Memory B cell (primary cell): ENCODE measurements at regions not wholly inside any gene's neighbourhood (a gene's known extent, or its start where the extent isn't known, plus 50 kb on each side); places are given as distances from the start of the nearest gene placed in this dataset.

ENCODE experiments used
- ATAC-seq: fragments of 150-1000 bp; cut with Tn5 transposase; 2 replicates; pipeline ENCODE4 v1.10.0; 2021; ENCODE audit warnings: low read depth, mild to moderate bottlenecking, moderate library complexity
- DNase-seq, 2 donors: peaks; one replicate each; pipeline ENCODE4 v3.0.0; 2022; ENCODE audit warnings: low spot score in 2 of 2
- H3K27ac Mint-ChIP-seq: one replicate; pipeline ENCODE4 v1.8.0; 2022; ENCODE audit warnings: mild to moderate bottlenecking, moderate library complexity, mixed read lengths
- H3K27me3 Mint-ChIP-seq: one replicate; pipeline ENCODE4 v1.8.0; 2022; ENCODE audit warnings: mixed read lengths
- H3K36me3 Mint-ChIP-seq: one replicate; pipeline ENCODE4 v1.8.0; 2022; ENCODE audit warnings: mild to moderate bottlenecking, mixed read lengths
- H3K4me1 Mint-ChIP-seq: one replicate; pipeline ENCODE4 v1.8.0; 2022; ENCODE audit warnings: mixed read lengths
- H3K4me3 Mint-ChIP-seq: one replicate; pipeline ENCODE4 v1.8.0; 2022; ENCODE audit warnings: mild to moderate bottlenecking, moderate library complexity, mixed read lengths
- H3K9me3 Mint-ChIP-seq: one replicate; pipeline ENCODE4 v1.8.0; 2022; ENCODE audit warnings: mixed read lengths

GRCh38 chr6:15995493-15995892 is 133.4 kb upstream of the MYLIP start:
- no peak for DNase-seq
- H3K4me1 Mint-ChIP-seq: peaks cover 4% of the 10 kb centered on the region
- H3K9me3 Mint-ChIP-seq: no peaks in the 10 kb centered on the region
- peaks cover 8% of the 10 kb centered on the region for H3K27me3 Mint-ChIP-seq
- H3K36me3 Mint-ChIP-seq: no peaks in the 10 kb centered on the region
- H3K27ac Mint-ChIP-seq: no peak overlapping the region
- no peak overlapping the region for H3K4me3 Mint-ChIP-seq
- no peak for ATAC-seq

GRCh38 chr6:15994814-15995459 is 133.9 kb upstream of the MYLIP start:
- Mint-ChIP-seq H3K4me3 (no peak overlapping the region), H3K27me3 (peaks cover 8% of the 10 kb centered on the region), H3K4me1 (peaks cover 4% of the 10 kb centered on the region), H3K36me3 (no peaks in the 10 kb centered on the region), H3K9me3 (no peaks in the 10 kb centered on the region), H3K27ac (no peak overlapping the region)
- no peak for DNase-seq
- no peak for ATAC-seq

GRCh38 chr6:15993716-15994228 is 135.1 kb upstream of the MYLIP start:
- H3K4me3 Mint-ChIP-seq: no peak overlapping the region
- peaks cover 8% of the 10 kb centered on the region for H3K27me3 Mint-ChIP-seq
- peaks cover 6% of the 10 kb centered on the region for H3K4me1 Mint-ChIP-seq
- no peaks in the 10 kb centered on the region for H3K36me3 Mint-ChIP-seq
- ATAC-seq (no peak), DNase-seq (no peak)
- no peak overlapping the region for H3K27ac Mint-ChIP-seq
- no peaks in the 10 kb centered on the region for H3K9me3 Mint-ChIP-seq

GRCh38 chr6:15990179-15990578 is 138.7 kb upstream of the MYLIP start:
- peaks cover 6% of the 10 kb centered on the region for H3K4me1 Mint-ChIP-seq
- no peaks in the 10 kb centered on the region for H3K36me3 Mint-ChIP-seq
- DNase-seq (no peak), ATAC-seq (no peak)
- no peaks in the 10 kb centered on the region for H3K9me3 Mint-ChIP-seq
- no peak overlapping the region for H3K4me3 Mint-ChIP-seq
- peaks cover 2% of the 10 kb centered on the region for H3K27me3 Mint-ChIP-seq
- H3K27ac Mint-ChIP-seq: no peak overlapping the region

- no peak overlapping the region for H3K27ac Mint-ChIP-seq
- no peaks in the 10 kb centered on the region for H3K9me3 Mint-ChIP-seq
- ATAC-seq: peak; percentile 22
- H3K4me3 Mint-ChIP-seq: no peak overlapping the region
- H3K27me3 Mint-ChIP-seq: no peaks in the 10 kb centered on the region
- peaks cover 2% of the 10 kb centered on the region for H3K4me1 Mint-ChIP-seq
- DNase-seq: no peak
- H3K36me3 Mint-ChIP-seq: no peaks in the 10 kb centered on the region
Measured at GRCh38 chr6:15989397-15989796, 139.5 kb upstream of the MYLIP start.

GRCh38 chr6:15987569-15987968 is 141.3 kb upstream of the MYLIP start:
- H3K4me3 Mint-ChIP-seq: no peak overlapping the region
- H3K4me1 Mint-ChIP-seq: peaks cover 2% of the 10 kb centered on the region
- no peak for DNase-seq
- peaks cover 1% of the 10 kb centered on the region for H3K27me3 Mint-ChIP-seq
- no peak for ATAC-seq
- H3K9me3 Mint-ChIP-seq: no peaks in the 10 kb centered on the region
- no peak overlapping the region for H3K27ac Mint-ChIP-seq
- H3K36me3 Mint-ChIP-seq: no peaks in the 10 kb centered on the region

GRCh38 chr6:15986027-15986629 is 142.8 kb upstream of the MYLIP start:
- H3K27ac Mint-ChIP-seq: no peak overlapping the region
- H3K4me1 Mint-ChIP-seq: peaks cover 2% of the 10 kb centered on the region
- H3K27me3 Mint-ChIP-seq: peaks cover 1% of the 10 kb centered on the region
- no peak overlapping the region for H3K4me3 Mint-ChIP-seq
- ATAC-seq: no peak
- DNase-seq: no peak
- no peaks in the 10 kb centered on the region for H3K9me3 Mint-ChIP-seq
- H3K36me3 Mint-ChIP-seq: no peaks in the 10 kb centered on the region

- Mint-ChIP-seq H3K27me3 (peaks cover 4% of the 10 kb centered on the region), H3K27ac (no peak overlapping the region), H3K4me1 (peaks cover 2% of the 10 kb centered on the region), H3K36me3 (no peaks in the 10 kb centered on the region), H3K9me3 (no peaks in the 10 kb centered on the region), H3K4me3 (no peak overlapping the region)
- ATAC-seq: no peak
- DNase-seq: no peak
Measured at GRCh38 chr6:15985379-15985959, 143.4 kb upstream of the MYLIP start.

- Mint-ChIP-seq H3K27me3 (peaks cover 4% of the 10 kb centered on the region), H3K27ac (no peak overlapping the region), H3K9me3 (no peaks in the 10 kb centered on the region), H3K36me3 (no peaks in the 10 kb centered on the region), H3K4me1 (no peaks in the 10 kb centered on the region), H3K4me3 (no peak overlapping the region)
- no peak for ATAC-seq
- no peak for DNase-seq
Measured at GRCh38 chr6:15981956-15982355, 146.9 kb upstream of the MYLIP start.

GRCh38 chr6:15980801-15981200 is 148.1 kb upstream of the MYLIP start:
- ATAC-seq (no peak), DNase-seq (no peak)
- H3K27me3 Mint-ChIP-seq: peaks cover 4% of the 10 kb centered on the region
- no peaks in the 10 kb centered on the region for H3K9me3 Mint-ChIP-seq
- no peaks in the 10 kb centered on the region for H3K4me1 Mint-ChIP-seq
- H3K4me3 Mint-ChIP-seq: no peak overlapping the region
- no peaks in the 10 kb centered on the region for H3K36me3 Mint-ChIP-seq
- no peak overlapping the region for H3K27ac Mint-ChIP-seq

- DNase-seq (no peak), ATAC-seq (no peak)
- peaks cover 3% of the 10 kb centered on the region for H3K9me3 Mint-ChIP-seq
- H3K4me1 Mint-ChIP-seq: no peaks in the 10 kb centered on the region
- H3K4me3 Mint-ChIP-seq: no peak overlapping the region
- peaks cover 4% of the 10 kb centered on the region for H3K27me3 Mint-ChIP-seq
- H3K36me3 Mint-ChIP-seq: peaks cover 3% of the 10 kb centered on the region
- no peak overlapping the region for H3K27ac Mint-ChIP-seq
Measured at GRCh38 chr6:15978426-15978825, 150.5 kb upstream of the MYLIP start.

GRCh38 chr6:15977050-15977449 is 151.8 kb upstream of the MYLIP start:
- H3K27me3 Mint-ChIP-seq: peaks cover 3% of the 10 kb centered on the region
- peaks cover 6% of the 10 kb centered on the region for H3K9me3 Mint-ChIP-seq
- no peak overlapping the region for H3K27ac Mint-ChIP-seq
- H3K4me3 Mint-ChIP-seq: no peak overlapping the region
- no peak for DNase-seq
- H3K4me1 Mint-ChIP-seq: no peaks in the 10 kb centered on the region
- peaks cover 3% of the 10 kb centered on the region for H3K36me3 Mint-ChIP-seq
- no peak for ATAC-seq

- H3K4me3 Mint-ChIP-seq: no peak overlapping the region
- no peak for ATAC-seq
- no peak overlapping the region for H3K27ac Mint-ChIP-seq
- peaks cover 6% of the 10 kb centered on the region for H3K9me3 Mint-ChIP-seq
- H3K4me1 Mint-ChIP-seq: no peaks in the 10 kb centered on the region
- H3K27me3 Mint-ChIP-seq: no peaks in the 10 kb centered on the region
- H3K36me3 Mint-ChIP-seq: peaks cover 3% of the 10 kb centered on the region
- no peak for DNase-seq
Measured at GRCh38 chr6:15974817-15975216, 154.1 kb upstream of the MYLIP start.

GRCh38 chr6:15970517-15970916 is 158.4 kb upstream of the MYLIP start:
- Mint-ChIP-seq H3K4me1 (no peaks in the 10 kb centered on the region), H3K9me3 (peaks cover 6% of the 10 kb centered on the region), H3K27ac (no peak overlapping the region), H3K36me3 (peaks cover 3% of the 10 kb centered on the region), H3K4me3 (no peak overlapping the region), H3K27me3 (no peaks in the 10 kb centered on the region)
- no peak for ATAC-seq
- DNase-seq: no peak
